ENCODE measurements at regions not wholly inside any gene's neighbourhood (a gene's known extent, or its start where the extent isn't known, plus 50 kb on each side); places are given as distances from the start of the nearest gene placed in this dataset.

DNA sequence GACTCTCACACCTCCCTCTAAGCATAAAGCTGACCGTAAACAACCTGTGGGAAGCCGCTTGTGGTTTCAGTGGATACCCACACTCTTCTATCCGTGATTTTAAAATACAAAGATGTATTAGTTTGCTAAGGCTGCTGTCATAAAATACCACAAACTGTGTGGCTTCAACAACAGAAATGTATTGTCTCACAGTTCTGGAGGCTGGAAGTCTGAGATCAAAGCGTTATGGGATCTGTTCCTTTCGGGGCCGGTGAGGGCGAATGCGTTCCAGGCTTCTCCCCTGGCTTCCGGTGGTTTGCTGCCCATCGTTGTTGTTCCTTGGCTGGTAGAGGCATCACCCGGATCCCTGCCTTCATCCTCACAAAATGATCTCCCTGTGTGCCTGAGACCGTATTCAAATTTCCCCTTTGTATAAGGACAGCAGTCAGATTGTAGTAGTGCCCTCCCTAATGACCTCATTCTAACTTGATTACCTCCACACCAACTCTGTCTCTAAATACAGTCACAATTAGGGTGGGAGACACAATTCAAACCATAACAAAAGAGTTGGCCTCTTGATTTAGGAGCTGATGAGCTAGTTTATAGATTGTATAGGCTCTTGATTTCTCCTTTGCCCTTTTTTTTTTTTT lies 210.6 kb upstream of the SOX4 start:
- no peak for DNase-seq

DNA sequence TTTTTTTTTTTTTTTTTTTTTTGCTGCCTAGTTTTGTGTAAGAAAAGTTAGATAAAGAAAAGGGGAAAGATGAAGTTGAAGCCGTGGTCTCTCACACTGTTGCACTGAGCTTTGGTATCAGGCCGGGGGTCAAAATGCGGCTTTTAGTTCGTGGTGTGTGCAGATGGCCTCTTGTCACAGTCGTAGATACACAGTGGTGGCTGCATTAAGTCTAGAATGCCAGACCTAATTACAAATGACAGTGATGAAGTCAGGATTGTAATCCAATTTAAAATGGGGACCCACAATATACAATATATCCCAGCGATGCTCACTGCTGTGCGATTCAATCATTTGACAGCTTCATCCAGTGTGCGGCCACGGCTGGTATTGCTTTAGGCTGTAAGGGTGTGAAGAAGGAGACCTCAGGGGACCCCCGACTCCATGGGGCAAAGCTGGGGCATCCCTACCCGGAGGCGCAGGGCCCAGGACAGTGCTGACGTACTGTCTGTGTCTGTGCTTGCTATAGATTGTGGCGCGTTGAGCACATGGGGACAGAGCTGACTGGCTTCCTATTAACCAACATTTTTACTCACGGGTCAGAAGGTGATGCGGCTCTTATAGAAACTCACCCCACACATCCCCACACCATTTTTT lies 210.0 kb upstream of the SOX4 start:
- DNase-seq: no peak

DNA sequence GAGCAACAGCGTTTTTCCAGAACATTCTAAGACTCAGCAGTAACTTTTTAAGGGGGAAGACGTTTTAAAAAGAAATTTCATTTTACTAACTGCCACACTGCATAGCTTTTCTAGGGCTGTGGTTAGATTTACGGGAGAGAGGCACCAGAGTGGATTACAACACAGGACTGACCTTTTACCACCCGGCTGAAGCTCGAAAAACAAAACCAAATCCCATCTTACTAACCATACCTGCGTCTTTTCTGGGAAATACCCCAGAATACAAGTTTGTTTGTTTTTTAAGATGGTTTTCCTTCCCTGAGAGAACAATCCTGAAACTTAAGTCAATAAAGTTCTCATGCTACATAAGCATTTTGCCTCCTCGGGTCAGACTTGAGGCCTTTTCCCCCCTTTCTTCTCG lies 209.3 kb upstream of the SOX4 start:
- DNase-seq: no peak

DNA sequence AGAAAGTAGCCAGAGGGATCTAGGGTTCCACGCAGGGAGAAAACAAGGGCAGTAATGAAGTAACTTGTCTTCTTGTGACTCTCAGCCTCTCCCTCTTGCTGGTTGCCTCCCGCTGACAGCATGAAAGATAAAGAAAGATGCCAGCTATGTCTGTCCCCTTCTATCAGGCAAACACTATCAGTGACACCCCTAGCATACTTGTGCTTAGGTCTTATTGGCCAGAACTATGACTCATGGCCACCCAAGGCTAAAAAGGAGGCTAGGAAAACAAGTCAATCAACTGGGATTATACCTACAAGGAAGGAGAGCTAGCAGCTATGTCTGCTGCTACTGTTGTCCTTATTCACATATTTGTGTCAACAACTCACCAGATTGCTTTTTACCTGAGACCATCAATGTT lies 206.8 kb upstream of the SOX4 start:
- DNase-seq: no peak

DNA sequence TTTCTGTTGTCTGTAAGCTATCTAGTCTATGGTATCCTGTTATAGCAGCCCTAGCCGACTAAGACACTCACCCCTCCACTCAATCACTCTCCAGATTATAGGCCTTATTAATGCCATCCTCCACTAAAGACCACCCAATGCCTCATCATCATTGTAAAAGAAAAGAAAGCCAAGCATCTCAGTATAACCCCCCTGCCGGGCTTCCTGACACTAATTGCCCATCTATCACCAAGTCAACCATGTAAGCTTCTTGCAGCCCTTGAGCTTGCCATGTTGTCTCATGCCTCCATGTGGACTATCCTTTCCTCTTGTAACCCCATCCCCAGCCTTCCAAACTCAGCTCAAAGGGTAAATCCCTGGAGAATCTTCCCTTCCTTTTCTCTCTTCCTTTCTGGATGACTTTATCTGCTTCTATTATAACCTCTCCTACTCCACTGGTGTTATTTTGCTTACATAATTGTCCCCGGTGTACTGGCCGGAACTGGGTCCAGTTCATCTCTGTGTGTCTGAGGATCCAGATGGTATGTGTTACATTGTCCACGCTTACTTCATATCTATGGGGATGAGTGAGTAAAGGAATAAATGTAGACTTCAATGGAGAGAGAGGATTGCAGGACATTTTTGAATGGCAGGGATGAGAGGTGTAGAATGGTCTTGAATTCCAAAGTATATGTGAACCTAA lies 202.9 kb upstream of the SOX4 start:
- no peak for DNase-seq

DNA sequence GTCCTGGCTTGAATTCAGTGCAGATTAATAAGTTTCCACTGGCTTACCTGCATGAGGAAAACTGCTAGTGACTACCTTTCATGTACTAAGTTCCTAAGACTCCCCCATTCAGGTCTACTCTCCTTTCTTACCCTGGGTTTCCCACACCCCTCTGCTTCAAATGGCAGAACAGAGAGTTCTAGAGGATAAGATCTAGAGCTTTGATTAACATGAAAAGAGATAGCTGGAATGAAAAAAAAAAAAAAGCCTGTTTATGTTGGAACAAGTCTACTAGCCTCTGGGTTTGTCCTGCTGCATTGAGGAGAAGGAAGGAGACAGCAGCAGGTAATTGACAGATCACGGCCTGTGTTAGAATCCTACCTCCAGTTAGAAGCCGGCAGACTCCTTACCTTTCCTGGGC lies 201.4 kb upstream of the SOX4 start:
- DNase-seq: no peak

DNA sequence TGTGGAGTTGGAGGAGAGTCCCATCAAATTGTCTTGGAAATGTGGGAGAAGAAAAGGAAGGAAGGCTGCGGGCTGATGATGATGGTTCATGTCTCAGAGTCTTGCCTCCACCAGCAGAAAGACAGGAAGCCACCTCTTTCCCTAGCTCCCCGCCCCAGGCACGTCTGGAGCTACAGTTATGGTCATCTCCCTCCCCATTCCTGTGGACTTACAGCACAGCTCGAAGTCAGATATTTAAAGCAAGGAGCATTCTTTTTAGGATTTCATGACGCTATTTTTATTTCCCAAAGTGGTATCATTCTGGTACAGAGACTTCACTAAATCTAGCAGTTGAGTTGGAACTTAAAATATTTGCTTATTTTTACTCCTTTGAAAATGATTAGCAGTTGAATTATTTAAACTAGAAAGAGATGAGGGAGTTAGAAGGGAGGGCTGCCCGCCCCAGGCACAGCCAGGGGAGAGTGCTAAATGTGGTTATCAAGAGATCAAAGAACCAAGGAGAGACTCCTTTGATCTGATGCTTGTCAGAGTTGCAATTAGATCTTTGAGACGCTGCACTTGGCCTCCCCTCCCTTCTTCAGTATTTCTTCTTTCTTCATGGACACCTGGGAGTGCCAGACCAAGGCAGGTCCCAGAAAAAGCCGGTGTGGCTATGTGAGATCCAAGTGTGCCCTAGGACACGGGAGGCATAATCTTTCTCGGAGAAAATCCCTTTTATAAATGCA lies 199.9 kb upstream of the SOX4 start:
- DNase-seq: no peak

DNA sequence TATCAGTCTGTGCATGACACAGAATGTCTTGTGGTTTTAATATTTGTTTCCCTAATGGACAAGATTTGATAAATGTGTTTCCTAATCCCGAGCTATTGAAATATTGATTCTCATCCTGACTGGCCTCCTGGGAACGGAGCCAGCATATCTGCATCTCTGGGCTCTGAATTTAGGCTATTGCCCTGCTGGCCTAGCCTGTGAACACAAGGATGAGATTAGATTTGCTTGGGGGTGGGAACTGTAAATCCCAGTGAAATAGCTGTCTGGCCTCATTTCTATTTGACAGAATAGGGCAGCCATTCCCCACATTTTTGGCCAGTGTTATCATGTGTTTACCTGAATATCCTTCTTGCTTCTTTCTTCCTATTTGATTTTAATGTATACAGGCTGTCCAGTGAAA lies 198.4 kb upstream of the SOX4 start:
- DNase-seq: no peak

DNA sequence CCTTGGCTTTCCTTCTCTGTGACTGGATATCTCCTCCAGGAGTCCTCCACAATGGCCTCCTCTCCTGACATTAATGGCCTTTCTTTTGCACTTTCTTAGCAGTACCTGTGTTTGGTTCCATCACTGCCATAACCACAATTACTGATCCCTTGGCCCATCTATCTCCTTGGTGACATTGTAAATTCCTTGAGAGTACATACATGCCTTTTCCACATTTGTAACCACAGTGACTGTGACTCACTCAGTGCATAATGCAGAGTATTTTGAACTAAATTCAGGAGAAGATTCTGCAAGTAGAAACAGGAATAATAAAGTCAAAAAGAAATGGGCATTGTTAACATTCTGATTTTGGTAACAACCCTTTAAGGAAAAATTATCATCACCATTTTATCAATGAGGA lies 197.2 kb upstream of the SOX4 start:
- no peak for DNase-seq

DNA sequence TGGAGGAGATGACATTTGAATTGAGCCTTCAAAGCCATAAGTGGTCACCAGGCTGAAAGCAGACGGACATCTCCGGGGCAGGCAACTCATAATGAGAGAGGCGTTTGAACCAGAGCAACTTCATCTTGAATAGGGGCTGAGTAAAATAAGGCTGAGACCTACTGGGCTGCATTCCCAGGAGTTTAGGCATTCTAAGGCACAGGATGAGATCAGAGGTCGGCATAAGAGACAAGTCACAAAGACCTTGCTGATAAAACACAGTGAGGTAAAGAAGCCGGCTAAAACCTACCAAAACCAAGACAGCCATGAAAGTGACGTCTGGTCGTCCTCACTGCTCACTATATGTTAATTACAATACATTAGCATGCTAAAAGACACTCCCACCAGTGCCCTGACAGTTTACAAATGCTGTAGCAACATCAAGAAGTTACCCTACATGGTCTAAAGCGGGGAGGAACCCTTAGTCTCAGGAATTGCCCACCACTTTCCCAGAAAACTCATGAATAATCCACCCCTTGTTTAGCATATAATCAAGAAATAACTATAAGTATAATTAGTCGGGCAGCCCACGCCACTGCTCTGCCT lies 194.7 kb upstream of the SOX4 start:
- no peak for DNase-seq

DNA sequence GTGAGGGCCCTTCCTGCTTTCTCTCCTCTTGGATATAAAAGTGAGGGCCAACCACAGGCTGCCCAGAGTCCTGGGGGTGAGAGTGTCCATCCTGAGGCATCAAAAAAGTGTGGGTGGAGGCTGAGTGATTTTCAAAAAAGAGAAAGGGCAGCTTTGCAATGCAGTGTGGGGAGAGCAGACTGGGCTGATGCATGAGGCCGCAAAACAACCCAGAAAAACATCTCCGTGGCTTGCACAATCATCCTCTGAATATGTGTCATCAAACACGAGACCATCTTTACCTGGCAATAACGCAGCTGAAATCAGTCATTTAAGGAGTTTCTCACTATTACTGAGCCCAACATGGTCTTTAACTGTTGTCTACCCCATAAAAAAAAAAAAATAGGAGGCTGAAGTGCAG lies 191.2 kb upstream of the SOX4 start:
- peak; percentile 47 for DNase-seq

DNA sequence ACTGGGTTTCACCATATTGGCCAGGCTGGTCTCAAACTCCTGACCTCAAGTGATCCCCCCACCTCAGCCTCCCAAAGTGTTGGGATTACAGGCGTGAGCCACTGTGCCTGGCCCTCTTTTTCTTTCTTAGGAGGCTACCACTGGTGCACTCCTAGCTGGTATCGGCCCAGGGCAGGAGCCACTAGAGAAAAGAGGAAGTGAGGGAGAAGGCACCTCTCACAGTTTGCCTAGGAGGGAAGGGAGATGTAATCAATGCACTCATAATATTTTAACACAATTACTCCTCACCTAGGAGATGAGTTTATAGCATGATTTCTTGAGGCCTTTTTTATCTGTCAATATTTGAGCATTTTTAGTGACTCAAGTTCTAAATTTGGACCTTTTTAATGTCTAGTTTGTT lies 189.0 kb upstream of the SOX4 start:
- DNase-seq: no peak

DNA sequence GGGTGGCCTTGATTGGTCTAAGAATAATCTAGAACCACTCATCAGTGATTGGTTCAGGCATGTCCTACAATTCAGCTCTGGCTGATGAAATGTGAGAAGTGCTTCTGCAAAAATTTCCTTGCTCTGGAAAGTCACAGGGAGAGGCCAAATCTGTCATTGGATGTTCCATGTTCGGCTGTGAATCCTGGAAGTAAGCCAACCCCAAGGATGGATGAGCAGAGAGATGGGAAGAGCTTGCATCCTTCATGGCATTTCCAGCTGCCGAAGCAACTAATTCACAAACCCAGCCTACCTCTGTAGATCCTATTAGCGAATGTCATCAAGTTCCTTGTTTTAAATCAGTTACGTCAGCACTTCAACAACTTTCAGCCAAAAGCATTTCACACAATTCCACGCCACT lies 187.2 kb upstream of the SOX4 start:
- no peak for DNase-seq

DNA sequence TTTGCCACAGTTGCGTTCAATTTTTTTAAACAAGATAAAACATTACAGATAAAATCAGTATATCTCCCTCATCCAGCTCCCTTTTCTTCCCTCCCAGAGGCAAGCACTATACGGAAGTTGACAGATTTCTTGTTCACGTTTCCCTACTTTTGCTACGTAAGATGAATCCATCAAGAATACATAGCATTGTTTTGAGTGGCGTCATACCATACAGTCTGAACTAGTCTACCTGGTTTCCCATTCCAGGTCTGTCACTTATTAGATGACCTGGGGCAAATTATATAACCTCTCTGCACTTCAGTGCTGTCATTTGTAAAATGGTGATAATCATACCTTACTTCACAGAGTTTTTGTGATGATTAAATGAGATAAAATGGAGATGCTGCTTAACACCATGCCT lies 184.3 kb upstream of the SOX4 start:
- no peak for DNase-seq

DNA sequence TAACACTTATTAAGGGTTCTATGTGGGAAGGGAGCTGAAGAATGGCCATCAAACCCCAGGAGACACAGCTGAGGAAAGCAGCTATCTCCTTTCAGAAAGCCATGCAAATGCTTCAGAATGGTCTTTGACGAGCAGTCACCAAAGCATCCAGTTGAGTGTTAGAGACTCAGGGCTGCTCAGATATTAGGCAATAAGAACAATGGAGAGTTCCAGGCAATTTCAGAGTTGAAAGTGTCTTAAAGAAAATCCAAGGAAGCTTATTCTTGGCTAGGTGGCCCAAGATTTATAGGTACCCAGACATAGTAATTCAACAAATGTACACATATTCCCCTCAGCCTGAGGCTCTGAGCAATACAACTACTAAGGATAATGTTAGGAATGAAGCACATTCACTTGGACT lies 180.1 kb upstream of the SOX4 start:
- DNase-seq: no peak

DNA sequence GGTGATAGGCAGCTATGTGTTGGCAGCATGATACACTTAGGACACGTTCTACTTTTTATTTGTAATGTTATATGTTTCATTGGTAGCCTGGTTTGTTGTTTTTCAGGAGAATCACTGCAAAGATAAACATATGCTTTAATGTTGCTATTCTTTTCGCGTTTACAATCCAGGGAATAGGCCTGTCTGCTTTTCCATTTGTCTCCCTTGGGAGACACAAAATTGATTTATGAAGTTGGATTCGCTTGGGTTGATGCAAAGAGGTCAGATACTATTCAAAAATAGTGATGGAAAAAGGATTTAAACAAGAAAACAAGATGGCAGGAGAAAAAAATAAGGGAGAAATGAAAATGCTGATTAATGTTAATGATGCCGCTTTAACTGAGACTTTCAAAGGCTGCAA lies 179.5 kb upstream of the SOX4 start:
- DNase-seq: no peak

DNA sequence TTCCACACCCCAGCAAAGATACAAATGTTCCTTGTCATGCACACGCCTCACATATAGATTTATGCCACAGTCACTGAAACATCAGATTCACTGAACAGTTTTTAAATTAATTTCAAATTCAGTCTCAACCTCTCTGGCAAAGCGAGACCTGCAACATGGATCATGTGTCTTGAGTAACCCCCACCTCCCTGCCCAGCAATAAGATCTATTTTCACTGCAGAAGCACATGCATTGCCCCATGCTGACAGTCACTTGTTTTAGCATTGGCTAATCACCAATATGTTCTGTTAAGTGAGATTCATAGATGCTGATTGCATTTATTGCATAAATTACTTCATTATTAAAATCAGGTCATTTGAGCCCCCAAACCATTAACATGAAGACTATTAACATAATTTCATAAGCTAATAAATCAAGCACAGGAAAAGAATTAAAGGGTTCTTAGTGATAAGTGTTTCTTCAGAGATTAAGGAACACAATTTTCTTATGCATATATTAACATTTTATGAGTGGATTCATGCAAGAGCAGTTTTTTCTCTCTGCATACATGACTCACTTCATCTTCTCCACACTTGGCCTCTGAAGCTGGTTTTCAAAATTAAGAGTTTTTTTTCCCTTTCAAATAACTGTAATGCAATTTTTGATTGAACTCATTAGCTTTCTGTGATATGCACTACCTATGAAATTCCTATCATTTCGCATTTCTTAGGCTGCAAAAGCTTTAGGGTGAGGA lies 173.2 kb upstream of the SOX4 start:
- no peak for DNase-seq

DNA sequence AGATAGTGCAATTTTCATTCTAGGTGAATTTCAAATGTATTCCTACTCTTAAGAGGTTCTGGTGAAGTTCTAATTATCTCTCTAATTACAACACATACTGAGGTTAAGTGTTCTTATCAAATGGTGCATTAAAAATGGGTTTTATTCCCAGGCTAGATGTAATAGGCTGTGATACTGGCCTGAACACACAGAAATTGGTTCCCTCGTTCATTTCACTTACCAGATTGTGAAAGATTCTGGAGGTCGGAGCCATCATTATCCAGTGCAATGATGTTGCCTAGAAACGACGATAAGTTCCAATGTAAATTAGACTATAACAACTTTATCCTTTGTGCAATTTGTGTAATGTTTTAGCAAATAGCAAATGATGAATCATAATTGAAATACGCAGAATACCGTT lies 172.6 kb upstream of the SOX4 start:
- DNase-seq: no peak

DNA sequence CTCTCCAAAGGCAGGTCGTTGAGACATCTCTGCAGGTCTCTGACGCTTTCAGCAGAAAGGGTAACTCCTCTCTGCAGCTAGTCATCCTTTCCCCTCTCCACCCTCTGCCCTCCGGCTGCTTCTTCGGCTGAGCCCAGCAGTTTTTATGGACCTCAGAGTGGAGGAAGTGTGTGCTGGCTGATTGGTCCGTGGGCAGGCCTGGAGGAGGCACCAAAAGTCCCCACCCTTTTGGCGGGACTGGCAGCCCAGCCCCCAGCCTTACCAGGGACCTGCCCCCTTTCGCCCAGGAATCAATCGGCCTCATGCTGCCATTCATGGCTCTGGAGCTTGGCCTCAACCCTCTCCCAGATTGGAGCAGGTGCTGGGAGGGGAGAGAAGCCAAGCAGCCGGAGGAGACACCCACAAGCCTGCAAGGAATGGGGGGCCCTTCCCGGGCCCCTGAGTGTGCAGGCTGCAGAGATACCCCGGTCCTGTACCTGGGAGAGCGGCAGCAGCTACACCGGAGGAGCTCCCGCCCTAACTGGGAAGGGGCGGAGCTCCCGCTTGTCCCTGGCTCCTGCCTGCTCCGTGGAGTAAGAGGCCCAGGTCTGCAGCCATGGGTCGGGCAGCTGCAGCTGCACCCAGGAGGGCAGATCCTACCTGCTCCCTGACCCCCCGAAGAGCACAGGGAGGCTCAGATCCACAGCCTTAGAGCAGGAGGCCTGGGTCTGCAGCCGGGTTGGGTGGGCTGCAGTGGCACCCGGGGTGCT lies 170.3 kb upstream of the SOX4 start:
- DNase-seq: no peak

DNA sequence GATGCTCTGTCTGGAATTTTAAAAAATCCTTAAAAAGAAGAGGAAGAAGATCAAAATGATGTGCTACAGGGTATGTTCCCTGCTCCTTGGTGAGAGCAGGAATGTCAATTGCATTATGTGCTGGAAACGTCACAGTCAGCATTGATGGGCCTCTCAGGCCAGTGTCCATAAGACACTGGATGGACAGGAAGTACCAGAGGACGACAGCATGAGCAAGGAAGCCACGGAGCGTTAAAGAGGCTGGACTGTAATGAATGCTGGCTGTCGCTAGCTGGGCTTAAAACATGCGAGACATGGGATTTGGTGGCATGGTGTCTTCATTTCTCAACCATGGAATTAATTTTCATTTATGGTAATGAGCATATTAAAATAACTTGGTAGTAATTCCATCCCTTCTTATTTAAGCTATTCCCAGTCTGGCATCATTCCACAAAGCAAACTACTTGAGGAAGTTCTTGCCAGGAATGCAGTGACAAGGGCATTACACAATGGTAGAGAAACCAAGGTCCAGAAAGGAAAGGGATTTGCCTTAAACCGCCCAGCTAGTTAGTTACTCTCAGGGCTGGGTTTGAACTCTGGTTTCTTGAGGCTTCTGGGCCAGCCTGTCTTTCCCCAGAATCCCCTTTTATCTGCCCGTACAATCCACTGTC lies 166.6 kb upstream of the SOX4 start:
- DNase-seq: no peak

DNA sequence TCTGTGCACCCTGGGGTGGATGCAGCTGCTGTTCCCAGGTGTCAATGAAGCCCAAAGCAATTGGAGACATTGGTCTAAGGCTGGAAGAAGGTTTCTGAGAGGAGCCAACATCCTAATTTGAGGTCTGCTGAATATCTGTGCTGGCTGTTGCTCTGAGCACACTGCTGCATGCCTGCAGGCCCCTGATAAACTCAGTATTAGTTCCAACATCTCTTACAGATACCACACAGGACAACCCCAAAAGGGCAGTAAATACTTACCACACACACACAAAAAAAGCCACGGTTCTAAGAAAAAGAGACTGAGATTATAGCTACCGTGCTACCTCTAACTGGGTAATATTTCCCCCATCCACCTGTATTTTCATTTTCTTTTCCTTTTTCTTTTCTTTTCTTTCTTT lies 164.3 kb upstream of the SOX4 start:
- DNase-seq: no peak

DNA sequence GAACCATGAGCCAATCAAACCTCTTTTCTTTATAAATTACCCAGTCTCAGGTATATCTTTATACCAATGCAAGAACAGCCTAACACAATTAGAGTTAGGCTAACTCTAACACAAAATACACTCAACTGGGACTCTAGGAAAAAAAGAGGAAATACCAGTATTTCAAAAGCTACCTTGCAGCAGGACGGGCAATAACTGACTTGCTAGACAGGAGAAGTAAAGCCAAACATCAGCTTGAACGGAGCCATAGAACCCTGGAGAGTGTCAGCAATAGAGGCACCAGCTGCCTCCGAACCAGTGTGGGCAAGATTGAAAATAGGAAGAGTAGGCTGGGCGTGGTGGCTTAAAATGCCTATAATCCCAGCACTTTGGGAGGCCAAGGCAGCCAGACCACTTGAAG lies 162.0 kb upstream of the SOX4 start:
- DNase-seq: no peak

Measured in activated CD4-positive, alpha-beta T cell treated with anti-CD3 and anti-CD28 coated beads for 48 hours (primary cell).